H1 (cell line): ENCODE measurements at regions not wholly inside any gene's neighbourhood (a gene's known extent, or its start where the extent isn't known, plus 50 kb on each side); places are given as distances from the start of the nearest gene placed in this dataset.

Experiments used
- CEBPB ChIP-seq: IDR thresholded peaks from 2 replicates; pipeline ENCODE4 v1.6.1; 2012; ENCODE audit warnings: low read depth, low read length
- CTCF ChIP-seq, 3 experiments: IDR thresholded peaks; 1 replicate in 2 of 3; 2 replicates in 1 of 3; pipeline versions ENCODE4 v1.5.1 to v1.6.1; 2011; ENCODE audit warnings: low read length in 3 of 3, mild to moderate bottlenecking in 3 of 3, inconsistent platforms in 2 of 3, low read depth in 1 of 3, moderate library complexity in 1 of 3; ENCODE audit not compliant: insufficient read depth in 1 of 3; ENCODE audit errors: control extremely low read depth in 1 of 3
- JUN ChIP-seq: IDR thresholded peaks from 2 replicates; pipeline ENCODE4 v1.6.1; 2011; ENCODE audit warnings: low read depth, mild to moderate bottlenecking, improper control_type of control experiment, low read length
- JUND ChIP-seq: IDR thresholded peaks from 2 replicates; pipeline ENCODE4 v1.6.1; 2011; ENCODE audit warnings: mild to moderate bottlenecking, improper control_type of control experiment, low read length
- POLR2A ChIP-seq, 2 experiments: IDR thresholded peaks; 1 replicate in 1 of 2; 2 replicates in 1 of 2; pipeline ENCODE4 v1.6.1; 2011; ENCODE audit warnings: low read depth in 2 of 2, low read length in 2 of 2, mild to moderate bottlenecking in 2 of 2; ENCODE audit errors: control extremely low read depth in 1 of 2
- POLR2AphosphoS5 ChIP-seq: IDR thresholded peaks from 2 replicates; pipeline ENCODE4 v1.6.1; 2011; ENCODE audit warnings: low read depth, low read length
- RAD21 ChIP-seq, 2 experiments: IDR thresholded peaks in 1 of 2; conservative IDR thresholded peaks in 1 of 2; 2 replicates each; pipeline ENCODE4 v1.6.1; 2011; ENCODE audit warnings: low read depth in 2 of 2, low read length in 2 of 2, improper control_type of control experiment in 1 of 2, inconsistent platforms in 1 of 2, mild to moderate bottlenecking in 1 of 2, moderate library complexity in 1 of 2
- TCF12 ChIP-seq: IDR thresholded peaks from 2 replicates; pipeline ENCODE4 v1.6.1; 2011; ENCODE audit warnings: low read depth, mild to moderate bottlenecking, low read length
- YY1 ChIP-seq: IDR thresholded peaks from 2 replicates; pipeline ENCODE4 v1.6.1; 2011; ENCODE audit warnings: low read depth, mild to moderate bottlenecking, low read length

DNA sequence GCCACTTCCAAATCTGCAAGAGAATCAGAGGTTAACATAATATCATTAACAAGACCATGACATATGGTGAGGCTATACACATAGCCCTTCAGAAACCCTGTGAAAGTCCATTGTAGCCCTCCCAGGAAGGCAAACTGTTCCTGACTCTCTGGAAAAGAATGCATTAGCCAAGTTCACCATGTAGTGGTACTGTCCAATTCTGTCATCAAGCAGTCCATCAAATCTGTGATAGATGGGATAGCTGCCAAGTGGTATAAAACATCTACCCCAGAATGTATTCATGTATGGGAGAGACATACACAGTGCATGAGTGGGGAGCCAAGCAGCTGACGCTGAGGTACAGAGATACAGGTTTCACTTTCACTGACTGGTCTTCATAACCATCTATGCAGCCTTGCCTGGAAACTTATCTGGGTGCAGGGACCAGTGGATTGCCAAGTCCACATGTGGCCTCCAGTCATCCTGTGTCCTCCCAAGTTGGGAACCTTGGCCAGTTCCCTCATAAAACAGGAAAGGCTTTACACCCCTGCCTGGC is 281.1 kb downstream of the MBD2 start:
- TF ChIP-seq RAD21 (IDR thresholded peaks at IDR 0.05 in 1 of 2, conservative IDR thresholded peaks at IDR 0.05 in 1 of 2; ENCODE audit: low read depth in 2 of 2, low read length in 2 of 2) = no peak
- TF ChIP-seq YY1 = no peak
- TF ChIP-seq CEBPB = no peak
- no peak for TF ChIP-seq JUND
- no peak for TF ChIP-seq CTCF (IDR thresholded peaks at IDR 0.05; ENCODE audit: control extremely low read depth in 1 of 3, insufficient read depth in 1 of 3, low read depth in 1 of 3, low read length in 3 of 3)
- no peak for TF ChIP-seq POLR2A (IDR thresholded peaks at IDR 0.05; ENCODE audit: control extremely low read depth in 1 of 2, low read depth in 2 of 2, low read length in 2 of 2)
- TF ChIP-seq TCF12 = no peak
- TF ChIP-seq POLR2AphosphoS5 = no peak
- no peak for TF ChIP-seq JUN
